ENCODE measurements at regions not wholly inside any gene's neighbourhood (a gene's known extent, or its start where the extent isn't known, plus 50 kb on each side); places are given as distances from the start of the nearest gene placed in this dataset.

DNA sequence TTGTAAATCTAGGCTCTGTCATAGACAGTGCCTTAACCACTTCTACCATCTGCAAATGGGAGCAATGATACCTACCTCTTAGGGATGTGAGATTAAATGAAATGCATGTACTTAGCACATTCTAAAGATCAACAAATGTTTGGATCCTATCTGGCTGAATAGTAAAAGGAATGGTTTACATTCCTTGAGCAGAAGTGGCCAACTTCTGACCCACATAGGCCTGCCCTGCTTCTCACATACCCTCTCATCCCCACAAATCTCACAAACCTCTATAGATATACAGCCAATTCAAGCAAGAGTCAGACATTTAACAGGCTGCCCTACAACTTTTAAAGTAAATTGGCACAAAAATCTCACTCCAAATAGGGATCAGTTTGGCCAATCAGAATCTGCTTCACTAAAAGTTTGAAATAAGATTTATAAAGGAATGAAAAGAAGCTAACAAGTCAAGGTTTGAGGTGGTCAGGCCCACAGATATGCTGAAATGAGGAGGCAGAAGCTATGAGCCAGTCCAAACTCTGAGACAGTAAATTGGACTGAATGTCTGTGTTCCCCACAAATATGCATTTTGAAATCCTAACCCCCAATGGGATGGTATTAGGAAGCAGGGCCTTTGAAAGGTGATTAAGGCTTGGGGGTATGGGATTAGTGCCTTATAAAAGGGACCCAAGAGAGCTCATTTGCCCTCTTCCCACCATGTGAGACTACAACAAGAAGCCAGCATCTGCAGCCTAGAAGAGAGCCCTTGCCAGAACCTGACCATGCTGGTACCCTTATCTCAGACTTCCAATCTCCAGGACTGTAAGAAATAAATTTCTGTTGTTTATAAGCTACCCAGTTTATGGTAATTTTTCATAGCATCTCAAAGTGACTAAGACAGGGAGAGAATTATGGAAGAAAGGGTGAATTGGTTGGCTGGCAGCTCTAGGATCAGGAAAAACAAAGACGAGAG, 227.8 kb upstream of the RBMS1 start:
- no peaks in the 10 kb centered on the region for H3K9me3 ChIP-seq (ENCODE audit: control extremely low read depth in 1 of 3, control insufficient read depth in 2 of 3, insufficient read depth in 1 of 3, low read length in 2 of 3)
- Mint-ChIP-seq H3K4me1 (no peaks in the 10 kb centered on the region), H3K27me3 (peaks cover 9% of the 10 kb centered on the region), H3K9me3 (ENCODE audit: insufficient read depth) (no peaks in the 10 kb centered on the region), H3K27ac (no peak overlapping the region), H3K4me3 (no peak overlapping the region)
- no peak for DNase-seq
- no peak overlapping the region for H3K4me3 ChIP-seq (ENCODE audit: control extremely low read depth in 1 of 5, extremely low read depth in 1 of 5, insufficient read depth in 1 of 5, low read depth in 2 of 5, low read length in 4 of 5)
- ChIA-PET POLR2A (no interaction called here), CTCF (no interaction called here)
- no peak for ATAC-seq (ENCODE audit: low read depth)
- H3K4me1 ChIP-seq (ENCODE audit: control insufficient read depth in 2 of 2, insufficient read depth in 2 of 2, low read length in 2 of 2), result no peaks in the 10 kb centered on the region
- no peaks in the 10 kb centered on the region for H4K20me1 ChIP-seq (ENCODE audit: control insufficient read depth, insufficient read depth, low read length, poor library complexity, severe bottlenecking)
- no peak overlapping the region for H3K27ac ChIP-seq (ENCODE audit: low read length in 2 of 2)
- TF ChIP-seq, protein P1, sequence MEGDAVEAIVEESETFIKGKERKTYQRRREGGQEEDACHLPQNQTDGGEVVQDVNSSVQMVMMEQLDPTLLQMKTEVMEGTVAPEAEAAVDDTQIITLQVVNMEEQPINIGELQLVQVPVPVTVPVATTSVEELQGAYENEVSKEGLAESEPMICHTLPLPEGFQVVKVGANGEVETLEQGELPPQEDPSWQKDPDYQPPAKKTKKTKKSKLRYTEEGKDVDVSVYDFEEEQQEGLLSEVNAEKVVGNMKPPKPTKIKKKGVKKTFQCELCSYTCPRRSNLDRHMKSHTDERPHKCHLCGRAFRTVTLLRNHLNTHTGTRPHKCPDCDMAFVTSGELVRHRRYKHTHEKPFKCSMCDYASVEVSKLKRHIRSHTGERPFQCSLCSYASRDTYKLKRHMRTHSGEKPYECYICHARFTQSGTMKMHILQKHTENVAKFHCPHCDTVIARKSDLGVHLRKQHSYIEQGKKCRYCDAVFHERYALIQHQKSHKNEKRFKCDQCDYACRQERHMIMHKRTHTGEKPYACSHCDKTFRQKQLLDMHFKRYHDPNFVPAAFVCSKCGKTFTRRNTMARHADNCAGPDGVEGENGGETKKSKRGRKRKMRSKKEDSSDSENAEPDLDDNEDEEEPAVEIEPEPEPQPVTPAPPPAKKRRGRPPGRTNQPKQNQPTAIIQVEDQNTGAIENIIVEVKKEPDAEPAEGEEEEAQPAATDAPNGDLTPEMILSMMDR (IDR thresholded peaks at IDR 0.05), result no peak
- TF ChIP-seq EZH2 (IDR thresholded peaks at IDR 0.05; ENCODE audit: borderline replicate concordance, insufficient read depth, low read depth, low read length, poor library complexity, severe bottlenecking), result no peak
- H3K9ac ChIP-seq (ENCODE audit: low read length), result no peak overlapping the region
- WGBS (ENCODE audit: insufficient coverage), result no CpG with 5 or more reads among the region's 1 CpG
- no peak overlapping the region for H2AFZ ChIP-seq (ENCODE audit: insufficient read depth, low read depth, low read length, poor library complexity, severe bottlenecking)
- intact Hi-C loops (cut with micrococcal nuclease), result no loop called here
- no peaks in the 10 kb centered on the region for H3K27me3 ChIP-seq (replicated peaks in 1 of 4; ENCODE audit: control extremely low read depth in 1 of 4, control insufficient read depth in 3 of 4, insufficient read depth in 4 of 4, low read length in 3 of 4)
- H3K4me2 ChIP-seq (replicated peaks; ENCODE audit: low read depth, low read length, poor library complexity, severe bottlenecking), result no peak overlapping the region
- no peaks in the 10 kb centered on the region for H3K36me3 ChIP-seq (replicated peaks in 1 of 2; ENCODE audit: control extremely low read depth in 1 of 2, control insufficient read depth in 1 of 2, extremely low read depth in 1 of 2, insufficient read depth in 2 of 2, low read length in 1 of 2)
- no peaks in the 10 kb centered on the region for H3K79me2 ChIP-seq (ENCODE audit: control insufficient read depth, insufficient read depth, low read length)

DNA sequence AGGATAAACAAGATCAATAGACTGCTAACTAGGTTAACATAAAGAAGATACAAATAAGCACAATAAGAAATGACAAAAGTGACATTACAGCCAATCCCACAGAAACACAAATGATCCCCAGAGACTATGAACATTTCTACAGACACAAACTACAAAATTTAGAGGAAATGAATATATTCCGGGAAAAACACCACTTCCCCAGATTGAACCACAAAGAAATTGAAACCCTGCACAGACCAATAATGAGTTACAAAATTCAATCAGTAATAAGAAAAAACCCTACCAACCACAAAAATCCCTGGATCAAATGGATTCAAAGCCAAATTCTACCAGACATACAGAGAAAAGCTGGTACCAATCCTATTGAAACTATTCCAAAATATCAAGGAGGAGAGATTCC, 232.4 kb upstream of the RBMS1 start:
- Histone ChIP-seq H3K36me3 (replicated peaks in 1 of 2; ENCODE audit: control extremely low read depth in 1 of 2, control insufficient read depth in 1 of 2, extremely low read depth in 1 of 2, insufficient read depth in 2 of 2, low read length in 1 of 2) (no peaks in the 10 kb centered on the region), H3K9ac (ENCODE audit: low read length) (no peak overlapping the region), H3K27me3 (replicated peaks in 1 of 4; ENCODE audit: control extremely low read depth in 1 of 4, control insufficient read depth in 3 of 4, insufficient read depth in 4 of 4, low read length in 3 of 4) (no peaks in the 10 kb centered on the region), H3K4me3 (ENCODE audit: control extremely low read depth in 1 of 5, extremely low read depth in 1 of 5, insufficient read depth in 1 of 5, low read depth in 2 of 5, low read length in 4 of 5) (no peak overlapping the region), H2AFZ (ENCODE audit: insufficient read depth, low read depth, low read length, poor library complexity, severe bottlenecking) (no peak overlapping the region), H3K4me1 (ENCODE audit: control insufficient read depth in 2 of 2, insufficient read depth in 2 of 2, low read length in 2 of 2) (no peaks in the 10 kb centered on the region), H3K4me2 (replicated peaks; ENCODE audit: low read depth, low read length, poor library complexity, severe bottlenecking) (no peak overlapping the region), H3K9me3 (ENCODE audit: control extremely low read depth in 1 of 3, control insufficient read depth in 2 of 3, insufficient read depth in 1 of 3, low read length in 2 of 3) (peaks cover 0 to 1% (median 0%) of the 10 kb centered on the region in 3 donors), H3K27ac (ENCODE audit: low read length in 2 of 2) (no peak overlapping the region), H4K20me1 (ENCODE audit: control insufficient read depth, insufficient read depth, low read length, poor library complexity, severe bottlenecking) (no peaks in the 10 kb centered on the region), H3K79me2 (ENCODE audit: control insufficient read depth, insufficient read depth, low read length) (no peaks in the 10 kb centered on the region)
- intact Hi-C loops (cut with micrococcal nuclease), result no loop called here
- Mint-ChIP-seq H3K4me1 (no peaks in the 10 kb centered on the region), H3K27ac (no peak overlapping the region), H3K27me3 (peaks cover 14% of the 10 kb centered on the region), H3K9me3 (ENCODE audit: insufficient read depth) (no peaks in the 10 kb centered on the region), H3K4me3 (no peak overlapping the region)
- no CpG with 5 or more reads among the region's 1 CpG for WGBS (ENCODE audit: insufficient coverage)
- POLR2A ChIA-PET, result no interaction called here
- CTCF ChIA-PET, result no interaction called here
- ATAC-seq (ENCODE audit: low read depth) (no peak), DNase-seq (no peak)
- TF ChIP-seq EZH2 (IDR thresholded peaks at IDR 0.05; ENCODE audit: borderline replicate concordance, insufficient read depth, low read depth, low read length, poor library complexity, severe bottlenecking), result no peak
- TF ChIP-seq, protein P1 (IDR thresholded peaks at IDR 0.05), result no peak

All from B cell (primary cell).